CD14-positive monocyte (primary cell): ENCODE measurements at regions not wholly inside any gene's neighbourhood (a gene's known extent, or its start where the extent isn't known, plus 50 kb on each side); places are given as distances from the start of the nearest gene placed in this dataset.

Experiments
- DNase-seq, 3 donors: peaks; one replicate each; pipeline ENCODE4 v3.0.0-alpha.2; 2011 to 2022
- H2AFZ ChIP-seq: 2 replicates; pipeline ENCODE4 v1.6.0; 2012; ENCODE audit warnings: mild to moderate bottlenecking, low read depth, low read length, inconsistent platforms; ENCODE audit not compliant: insufficient read depth, poor library complexity, severe bottlenecking
- H3K27ac ChIP-seq, 2 donors: 1 replicate in 1 of 2; 2 replicates in 1 of 2; pipeline ENCODE4 v1.5.1; 2012 to 2013; ENCODE audit warnings: low read length in 2 of 2, control low read depth in 1 of 2, inconsistent platforms in 1 of 2, low read depth in 1 of 2, mild to moderate bottlenecking in 1 of 2
- H3K27me3 ChIP-seq, 2 donors: one replicate each; pipeline versions ENCODE4 v1.6.0 to v1.6.1; 2011 to 2013; ENCODE audit warnings: low read length in 2 of 2; ENCODE audit not compliant: control insufficient read depth in 2 of 2, insufficient read depth in 2 of 2
- H3K36me3 ChIP-seq, 2 donors: replicated peaks in 1 of 2; 1 replicate in 1 of 2; 2 replicates in 1 of 2; pipeline versions ENCODE4 v1.5.1 to v1.6.1; 2012 to 2013; ENCODE audit warnings: low read length in 2 of 2, control low read depth in 1 of 2, inconsistent platforms in 1 of 2, mild to moderate bottlenecking in 1 of 2; ENCODE audit not compliant: insufficient read depth in 2 of 2, control insufficient read depth in 1 of 2
- H3K4me1 ChIP-seq, 2 donors: 1 replicate in 1 of 2; 2 replicates in 1 of 2; pipeline versions ENCODE4 v1.5.1 to v1.6.1; 2012 to 2013; ENCODE audit warnings: low read length in 2 of 2, control low read depth in 1 of 2, inconsistent platforms in 1 of 2, mild to moderate bottlenecking in 1 of 2, moderate library complexity in 1 of 2; ENCODE audit not compliant: insufficient read depth in 2 of 2, control insufficient read depth in 1 of 2
- H3K4me2 ChIP-seq: replicated peaks from 2 replicates; pipeline ENCODE3; 2012; ENCODE audit warnings: low read length, moderate library complexity, mild to moderate bottlenecking; ENCODE audit not compliant: poor library complexity, severe bottlenecking; ENCODE audit errors: extremely low read depth
- H3K4me3 ChIP-seq, 3 experiments: fragments of 200-600 bp in 1 of 3; sonication (generic) in 1 of 3; replicated peaks in 1 of 3; 1 replicate in 2 of 3; 2 replicates in 1 of 3; pipeline ENCODE4 v1.5.1; 2011 to 2013; ENCODE audit warnings: low read length in 3 of 3, mild to moderate bottlenecking in 3 of 3, control low read depth in 2 of 3, low read depth in 2 of 3, inconsistent platforms in 1 of 3, moderate library complexity in 1 of 3
- H3K79me2 ChIP-seq: 2 replicates; pipeline ENCODE4 v1.6.0; 2012; ENCODE audit warnings: mild to moderate bottlenecking, control low read depth, inconsistent platforms, low read length, moderate library complexity; ENCODE audit not compliant: insufficient read depth
- H3K9ac ChIP-seq: 2 replicates; pipeline ENCODE4 v1.6.0; 2017; ENCODE audit warnings: low read length, mild to moderate bottlenecking; ENCODE audit not compliant: insufficient read depth, poor library complexity, severe bottlenecking
- H3K9me3 ChIP-seq, 2 donors: replicated peaks in 1 of 2; 1 replicate in 1 of 2; 2 replicates in 1 of 2; pipeline versions ENCODE4 v1.5.1 to v1.6.1; 2012 to 2013; ENCODE audit warnings: low read length in 2 of 2, control low read depth in 1 of 2; ENCODE audit not compliant: control insufficient read depth in 1 of 2, insufficient read depth in 1 of 2
- H4K20me1 ChIP-seq: 2 replicates; pipeline ENCODE4 v1.6.0; 2012; ENCODE audit warnings: mild to moderate bottlenecking, low read length, control low read depth, moderate library complexity; ENCODE audit not compliant: insufficient read depth
- H3K27ac Mint-ChIP-seq, 7 donors: one replicate each; pipeline ENCODE4 v1.8.0; 2020; ENCODE audit warnings: mild to moderate bottlenecking in 7 of 7, mixed read lengths in 7 of 7, moderate library complexity in 6 of 7, inconsistent platforms in 2 of 7
- H3K27me3 Mint-ChIP-seq, 3 donors: one replicate each; pipeline ENCODE4 v1.8.0; 2021 to 2022; ENCODE audit warnings: low read depth in 3 of 3, mild to moderate bottlenecking in 3 of 3, mixed read lengths in 3 of 3, moderate library complexity in 3 of 3, inconsistent platforms in 1 of 3
- H3K36me3 Mint-ChIP-seq, 2 donors: one replicate each; pipeline ENCODE4 v1.8.0; 2020; ENCODE audit warnings: mixed read lengths in 2 of 2, inconsistent platforms in 1 of 2, mild to moderate bottlenecking in 1 of 2
- H3K4me1 Mint-ChIP-seq: one replicate; pipeline ENCODE4 v1.8.0; 2020; ENCODE audit warnings: mild to moderate bottlenecking, mixed read lengths
- H3K4me3 Mint-ChIP-seq, 2 donors: one replicate each; pipeline ENCODE4 v1.8.0; 2020; ENCODE audit warnings: mild to moderate bottlenecking in 2 of 2, mixed read lengths in 2 of 2, moderate library complexity in 1 of 2
- H3K9me3 Mint-ChIP-seq, 7 donors: one replicate each; pipeline ENCODE4 v1.8.0; 2020 to 2022; ENCODE audit warnings: mixed read lengths in 7 of 7, mild to moderate bottlenecking in 6 of 7, moderate library complexity in 6 of 7, inconsistent platforms in 2 of 7
- WGBS: methylation state at CpG from one replicate; pipeline ENCODE4 v1.1.5; 2013; ENCODE audit warnings: missing lambda C conversion rate; ENCODE audit not compliant: insufficient coverage; 5-methylcytosine and 5-hydroxymethylcytosine counted together
- intact Hi-C, 2 donors: fragments of 100-400 bp; cut with micrococcal nuclease; formaldehyde crosslinking; loops; one replicate each; pipeline versions ENCODE4 v1.15.0 to v1.15.1; 2023
- TF ChIP-seq, protein P1 (sequence below): fragments of 200-600 bp; IDR thresholded peaks from one replicate; pipeline ENCODE4 v1.8.0; 2022; ENCODE audit warnings: antibody characterized with exemption, mild to moderate bottlenecking

GRCh38 chr11:26204839-26205238 lies 127.1 kb upstream of the ANO3 start:
- no peak overlapping the region for H3K4me3 Mint-ChIP-seq
- TF ChIP-seq, protein P1, sequence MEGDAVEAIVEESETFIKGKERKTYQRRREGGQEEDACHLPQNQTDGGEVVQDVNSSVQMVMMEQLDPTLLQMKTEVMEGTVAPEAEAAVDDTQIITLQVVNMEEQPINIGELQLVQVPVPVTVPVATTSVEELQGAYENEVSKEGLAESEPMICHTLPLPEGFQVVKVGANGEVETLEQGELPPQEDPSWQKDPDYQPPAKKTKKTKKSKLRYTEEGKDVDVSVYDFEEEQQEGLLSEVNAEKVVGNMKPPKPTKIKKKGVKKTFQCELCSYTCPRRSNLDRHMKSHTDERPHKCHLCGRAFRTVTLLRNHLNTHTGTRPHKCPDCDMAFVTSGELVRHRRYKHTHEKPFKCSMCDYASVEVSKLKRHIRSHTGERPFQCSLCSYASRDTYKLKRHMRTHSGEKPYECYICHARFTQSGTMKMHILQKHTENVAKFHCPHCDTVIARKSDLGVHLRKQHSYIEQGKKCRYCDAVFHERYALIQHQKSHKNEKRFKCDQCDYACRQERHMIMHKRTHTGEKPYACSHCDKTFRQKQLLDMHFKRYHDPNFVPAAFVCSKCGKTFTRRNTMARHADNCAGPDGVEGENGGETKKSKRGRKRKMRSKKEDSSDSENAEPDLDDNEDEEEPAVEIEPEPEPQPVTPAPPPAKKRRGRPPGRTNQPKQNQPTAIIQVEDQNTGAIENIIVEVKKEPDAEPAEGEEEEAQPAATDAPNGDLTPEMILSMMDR, result no peak

GRCh38 chr11:26219183-26220117 lies 112.5 kb upstream of the ANO3 start:
- peaks cover 0 to 7% of the 10 kb centered on the region in 2 donors for H3K9me3 ChIP-seq
- no peaks in the 10 kb centered on the region for H4K20me1 ChIP-seq
- H3K9ac ChIP-seq, result no peak overlapping the region
- Mint-ChIP-seq H3K4me3 (no peak overlapping the region), H3K36me3 (no peaks in the 10 kb centered on the region), H3K9me3 (peaks cover 0 to 6% (median 2%) of the 10 kb centered on the region in 7 donors), H3K4me1 (no peaks in the 10 kb centered on the region), H3K27ac (no peak overlapping the region), H3K27me3 (no peaks in the 10 kb centered on the region)
- H3K4me1 ChIP-seq, result no peaks in the 10 kb centered on the region
- H3K36me3 ChIP-seq, result no peaks in the 10 kb centered on the region
- no peak for DNase-seq
- H3K27me3 ChIP-seq, result no peaks in the 10 kb centered on the region
- intact Hi-C loops, result no loop called here
- H3K27ac ChIP-seq, result no peak overlapping the region
- no peak overlapping the region for H3K4me2 ChIP-seq
- TF ChIP-seq, protein P1, result no peak
- WGBS, result no CpG with 5 or more reads among the region's 4 CpGs
- H3K4me3 ChIP-seq, result no peak overlapping the region
- no peak overlapping the region for H2AFZ ChIP-seq
- no peaks in the 10 kb centered on the region for H3K79me2 ChIP-seq

More at GRCh38 chr11:26204839-26205238, 127.1 kb upstream of the ANO3 start:
- no peaks in the 10 kb centered on the region for H3K4me1 ChIP-seq
- no peak for DNase-seq
- H3K9ac ChIP-seq, result no peak overlapping the region
- no peaks in the 10 kb centered on the region for H3K27me3 ChIP-seq
- no peaks in the 10 kb centered on the region for H3K9me3 ChIP-seq
- Mint-ChIP-seq H3K27ac (no peak overlapping the region), H3K4me1 (no peaks in the 10 kb centered on the region), H3K36me3 (no peaks in the 10 kb centered on the region), H3K27me3 (peaks cover 0 to 2% (median 0%) of the 10 kb centered on the region in 3 donors), H3K9me3 (peaks cover 0 to 5% (median 1%) of the 10 kb centered on the region in 7 donors)
- no CpG with 5 or more reads among the region's 5 CpGs for WGBS
- intact Hi-C loops, result no loop called here
- H3K79me2 ChIP-seq, result no peaks in the 10 kb centered on the region
- H4K20me1 ChIP-seq, result no peaks in the 10 kb centered on the region
- H3K36me3 ChIP-seq, result no peaks in the 10 kb centered on the region
- H2AFZ ChIP-seq, result no peak overlapping the region
- H3K4me3 ChIP-seq, result no peak overlapping the region
- H3K27ac ChIP-seq, result no peak overlapping the region
- no peak overlapping the region for H3K4me2 ChIP-seq
